ENCODE measurements at regions not wholly inside any gene's neighbourhood (a gene's known extent, or its start where the extent isn't known, plus 50 kb on each side); places are given as distances from the start of the nearest gene placed in this dataset.

DNA sequence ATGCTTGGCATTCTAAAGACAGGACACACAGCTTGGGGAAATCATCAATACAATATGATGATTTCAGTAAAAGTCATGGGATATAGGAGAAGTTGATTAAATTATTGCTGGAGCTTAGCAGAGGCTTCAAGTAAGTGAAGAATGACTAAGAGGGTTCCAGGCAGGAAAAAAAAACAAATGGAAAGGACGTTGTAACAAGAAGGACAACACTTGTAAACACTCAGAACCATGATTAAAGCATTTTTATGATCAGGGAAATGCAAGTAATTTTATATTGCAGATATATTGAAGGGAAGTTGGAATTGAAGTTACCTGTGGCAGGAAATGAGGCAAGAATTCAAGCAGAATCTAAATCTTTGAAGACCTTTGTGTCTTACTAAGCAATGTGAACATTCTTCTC is 602.7 kb upstream of the NEGR1 start:
- DNase-seq (ENCODE audit: low read depth, low spot score) = no peak
- in situ Hi-C loops (cut with HindIII; ENCODE audit: low sequenced_read_pairs) = no loop called here
- H3K4me3 ChIP-seq (ENCODE audit: low read depth, low read length) = no peak overlapping the region
- TF ChIP-seq, protein P1, sequence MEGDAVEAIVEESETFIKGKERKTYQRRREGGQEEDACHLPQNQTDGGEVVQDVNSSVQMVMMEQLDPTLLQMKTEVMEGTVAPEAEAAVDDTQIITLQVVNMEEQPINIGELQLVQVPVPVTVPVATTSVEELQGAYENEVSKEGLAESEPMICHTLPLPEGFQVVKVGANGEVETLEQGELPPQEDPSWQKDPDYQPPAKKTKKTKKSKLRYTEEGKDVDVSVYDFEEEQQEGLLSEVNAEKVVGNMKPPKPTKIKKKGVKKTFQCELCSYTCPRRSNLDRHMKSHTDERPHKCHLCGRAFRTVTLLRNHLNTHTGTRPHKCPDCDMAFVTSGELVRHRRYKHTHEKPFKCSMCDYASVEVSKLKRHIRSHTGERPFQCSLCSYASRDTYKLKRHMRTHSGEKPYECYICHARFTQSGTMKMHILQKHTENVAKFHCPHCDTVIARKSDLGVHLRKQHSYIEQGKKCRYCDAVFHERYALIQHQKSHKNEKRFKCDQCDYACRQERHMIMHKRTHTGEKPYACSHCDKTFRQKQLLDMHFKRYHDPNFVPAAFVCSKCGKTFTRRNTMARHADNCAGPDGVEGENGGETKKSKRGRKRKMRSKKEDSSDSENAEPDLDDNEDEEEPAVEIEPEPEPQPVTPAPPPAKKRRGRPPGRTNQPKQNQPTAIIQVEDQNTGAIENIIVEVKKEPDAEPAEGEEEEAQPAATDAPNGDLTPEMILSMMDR (IDR thresholded peaks at IDR 0.05; ENCODE audit: low read depth, low read length) = no peak

DNA sequence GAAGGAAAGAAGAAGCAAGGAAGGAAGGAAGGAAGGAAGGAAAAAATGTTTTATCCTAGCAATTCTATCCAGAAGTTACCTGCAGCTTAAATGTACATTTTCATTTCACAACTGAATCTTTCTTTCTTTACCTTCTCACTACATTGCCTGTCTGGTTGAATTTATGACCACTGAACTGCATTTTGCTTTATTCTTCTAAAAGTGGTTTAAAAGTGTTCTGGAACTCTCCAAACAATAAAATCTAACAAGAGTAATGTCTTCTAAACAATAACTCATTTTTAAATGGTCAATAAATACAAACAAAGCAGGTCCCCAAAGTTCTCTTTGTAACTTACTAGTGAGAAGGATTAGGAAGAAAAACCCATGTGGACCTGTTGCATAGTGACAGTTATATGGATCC is 587.5 kb upstream of the NEGR1 start:
- in situ Hi-C loops (cut with HindIII; ENCODE audit: low sequenced_read_pairs) = no loop called here
- TF ChIP-seq, protein P1 (IDR thresholded peaks at IDR 0.05; ENCODE audit: low read depth, low read length) = no peak

DNA sequence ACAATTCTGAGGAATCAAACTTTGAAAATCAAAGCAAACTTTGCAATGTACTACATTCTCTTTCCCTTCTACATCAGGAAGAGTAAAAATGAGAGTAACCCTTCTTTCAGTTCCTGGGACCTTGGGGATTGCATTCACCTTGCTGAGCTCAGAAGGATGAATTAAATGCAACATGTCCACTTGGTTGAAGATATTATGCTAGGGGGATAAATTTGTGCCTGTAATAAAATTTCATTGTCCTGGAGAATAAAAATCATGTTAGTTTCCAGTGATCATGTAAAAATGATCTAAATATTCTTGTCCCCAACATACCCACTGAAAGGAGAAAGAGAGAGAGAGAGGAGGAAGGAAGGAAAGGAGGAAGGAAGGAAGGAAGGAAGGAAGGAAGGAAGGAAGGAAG is 587.1 kb upstream of the NEGR1 start:
- DNase-seq (ENCODE audit: low read depth, low spot score) = no peak
- in situ Hi-C loops (cut with HindIII; ENCODE audit: low sequenced_read_pairs) = no loop called here
- TF ChIP-seq, protein P1 (IDR thresholded peaks at IDR 0.05; ENCODE audit: low read depth, low read length) = no peak
- H3K4me3 ChIP-seq (ENCODE audit: low read depth, low read length) = no peak overlapping the region

More for the DNA sequence above, 587.5 kb upstream of the NEGR1 start:
- no peak for DNase-seq (ENCODE audit: low read depth, low spot score)
- H3K4me3 ChIP-seq (ENCODE audit: low read depth, low read length) = no peak overlapping the region

DNA sequence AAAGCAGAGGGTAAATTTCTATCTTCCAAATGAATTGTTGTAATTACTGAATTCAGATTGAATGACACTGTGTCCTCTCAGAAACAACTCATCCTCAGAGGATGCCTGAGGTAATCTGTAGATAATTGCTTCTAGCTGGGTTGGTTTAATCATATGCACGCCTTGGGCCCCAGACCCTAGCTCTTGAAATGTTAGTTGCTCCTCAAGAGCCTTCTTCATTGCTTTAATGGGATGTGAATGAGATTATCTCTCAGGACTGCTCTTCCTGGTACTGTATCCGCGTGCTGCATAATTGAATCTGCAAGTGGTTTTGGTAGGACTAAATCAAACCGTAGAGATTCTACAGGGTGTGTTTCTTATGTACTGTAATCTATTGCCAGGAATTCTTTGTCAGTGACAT is 569.3 kb upstream of the NEGR1 start:
- in situ Hi-C loops (cut with HindIII; ENCODE audit: low sequenced_read_pairs) = no loop called here
- TF ChIP-seq, protein P1 (IDR thresholded peaks at IDR 0.05; ENCODE audit: low read depth, low read length) = no peak
- DNase-seq (ENCODE audit: low read depth, low spot score) = no peak
- H3K4me3 ChIP-seq (ENCODE audit: low read depth, low read length) = no peak overlapping the region

DNA sequence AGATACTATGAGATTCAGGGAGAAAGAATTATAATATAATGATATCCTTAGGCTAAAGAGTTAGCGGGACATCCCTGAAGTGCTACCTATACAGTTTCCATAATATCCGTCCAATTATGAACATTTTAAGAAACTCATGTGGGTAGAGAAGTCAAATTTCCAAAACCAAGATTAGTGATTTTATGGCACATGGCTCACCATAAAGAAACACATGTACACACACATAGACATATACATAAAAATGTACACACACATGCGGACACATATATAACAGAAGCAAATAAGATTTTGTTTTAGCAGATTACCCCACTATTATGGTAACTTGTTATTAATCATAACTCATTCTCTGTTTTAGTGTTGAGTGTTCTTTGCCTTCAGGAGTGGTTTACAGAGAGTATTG is 566.7 kb upstream of the NEGR1 start:
- in situ Hi-C loops (cut with HindIII; ENCODE audit: low sequenced_read_pairs) = no loop called here
- no peak for DNase-seq (ENCODE audit: low read depth, low spot score)
- H3K4me3 ChIP-seq (ENCODE audit: low read depth, low read length) = no peak overlapping the region
- TF ChIP-seq, protein P1 (IDR thresholded peaks at IDR 0.05; ENCODE audit: low read depth, low read length) = no peak

DNA sequence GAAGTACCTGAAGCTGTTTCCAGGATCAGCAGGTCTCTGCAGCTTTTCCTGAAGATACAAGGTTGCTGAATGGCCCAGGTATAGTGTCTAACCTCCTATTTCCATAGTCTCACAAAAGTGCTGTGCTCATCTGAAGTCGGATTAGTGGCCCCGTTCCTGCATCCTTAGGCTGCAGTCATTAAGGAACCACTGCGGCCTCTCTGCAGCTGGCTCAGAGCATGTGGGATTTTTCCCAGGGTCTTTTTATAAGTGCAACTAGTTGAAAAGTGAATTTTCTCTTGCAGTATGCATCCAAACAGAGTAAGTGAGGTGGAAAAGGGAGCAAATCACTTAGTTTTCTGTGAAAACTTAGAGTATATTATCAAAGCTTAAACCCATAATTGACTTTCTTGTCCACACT is 565.3 kb upstream of the NEGR1 start:
- no peak overlapping the region for H3K4me3 ChIP-seq (ENCODE audit: low read depth, low read length)
- DNase-seq (ENCODE audit: low read depth, low spot score) = no peak
- TF ChIP-seq, protein P1 (IDR thresholded peaks at IDR 0.05; ENCODE audit: low read depth, low read length) = no peak
- in situ Hi-C loops (cut with HindIII; ENCODE audit: low sequenced_read_pairs) = no loop called here
